NCI-H524 treated with DMSO at 0.1 percent for 48 hours (cell line): ENCODE measurements at regions not wholly inside any gene's neighbourhood (a gene's known extent, or its start where the extent isn't known, plus 50 kb on each side); places are given as distances from the start of the nearest gene placed in this dataset.

Source experiments
- DNase-seq: peaks from one replicate; lab custom pipeline; 2025; lab: John Stamatoyannopoulos, UW

DNA sequence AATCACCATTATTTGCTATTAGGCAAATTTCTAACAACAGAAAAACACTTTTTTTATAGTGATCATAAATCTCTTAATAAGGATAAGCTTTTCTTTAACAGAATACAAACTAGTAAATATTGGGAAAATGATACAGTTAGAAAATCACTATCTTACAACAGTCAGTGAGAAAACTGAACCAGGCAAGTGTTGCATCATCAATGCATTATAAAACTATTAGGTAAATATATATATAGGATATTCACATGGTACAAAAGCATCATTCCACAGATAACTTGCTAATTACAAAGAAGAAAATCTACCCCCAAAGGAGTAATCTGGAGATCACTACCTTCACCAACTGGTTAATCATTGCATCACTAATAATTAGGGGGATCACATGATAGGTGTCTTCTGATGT is 652.1 kb downstream of the HACE1 start:
- DNase-seq = no peak

DNA sequence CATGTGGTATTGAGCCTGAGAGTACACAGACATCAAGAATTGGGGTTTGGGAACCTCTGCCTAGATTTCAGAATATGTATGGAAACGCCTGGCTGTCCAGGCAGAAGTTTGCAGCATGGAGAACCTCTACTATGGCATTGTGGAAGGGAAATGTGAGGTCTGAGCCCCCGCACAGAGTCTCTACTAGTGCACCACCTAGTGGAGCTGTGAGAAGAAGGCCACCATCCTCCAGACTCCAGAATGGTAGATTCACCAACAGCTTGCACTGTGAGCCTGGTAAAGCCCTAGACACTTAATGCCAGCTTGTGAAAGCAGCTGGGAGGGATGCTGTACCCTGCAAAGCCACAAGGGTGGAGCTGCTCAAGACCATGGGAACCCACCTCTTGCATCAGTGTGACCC is 658.2 kb downstream of the HACE1 start:
- DNase-seq = no peak

DNA sequence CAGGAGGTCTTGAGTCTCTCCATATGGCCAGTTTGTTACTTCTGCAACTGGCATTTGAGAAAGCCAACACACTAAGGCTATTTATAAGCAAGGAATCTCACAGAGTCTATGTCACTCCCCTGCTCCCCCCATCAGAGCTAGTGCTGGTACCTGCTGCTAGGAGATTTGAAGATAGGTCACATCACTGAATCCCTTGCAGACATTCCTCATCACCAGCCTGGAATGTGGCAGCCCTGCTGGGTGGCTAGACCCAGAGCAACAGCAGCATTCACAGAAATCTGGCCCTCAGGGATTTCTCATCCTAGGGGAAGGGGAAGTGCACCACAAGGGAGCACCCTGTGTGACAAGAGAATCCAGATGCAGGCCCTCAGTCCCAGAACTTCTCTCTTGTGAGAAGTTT is 672.1 kb downstream of the HACE1 start:
- no peak for DNase-seq

DNA sequence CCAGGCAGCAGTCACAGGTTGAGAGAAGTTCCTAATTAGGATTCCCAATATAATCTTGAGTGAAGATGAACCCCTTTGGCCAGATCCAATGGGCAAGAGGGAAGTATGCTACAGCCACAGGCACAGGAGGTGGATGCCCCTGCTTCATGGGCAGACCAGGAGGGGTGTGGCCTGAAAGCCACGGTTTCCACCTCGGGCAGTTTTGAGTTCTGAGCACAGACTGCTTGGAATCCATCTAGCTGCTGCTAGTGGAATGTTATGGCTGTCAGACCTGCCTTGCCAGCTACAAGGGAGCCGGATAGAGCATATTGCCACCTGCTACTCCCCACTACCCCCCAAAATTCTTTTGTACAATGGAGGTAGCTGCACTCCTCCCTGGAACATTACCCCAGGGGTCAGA is 672.9 kb downstream of the HACE1 start:
- no peak for DNase-seq

DNA sequence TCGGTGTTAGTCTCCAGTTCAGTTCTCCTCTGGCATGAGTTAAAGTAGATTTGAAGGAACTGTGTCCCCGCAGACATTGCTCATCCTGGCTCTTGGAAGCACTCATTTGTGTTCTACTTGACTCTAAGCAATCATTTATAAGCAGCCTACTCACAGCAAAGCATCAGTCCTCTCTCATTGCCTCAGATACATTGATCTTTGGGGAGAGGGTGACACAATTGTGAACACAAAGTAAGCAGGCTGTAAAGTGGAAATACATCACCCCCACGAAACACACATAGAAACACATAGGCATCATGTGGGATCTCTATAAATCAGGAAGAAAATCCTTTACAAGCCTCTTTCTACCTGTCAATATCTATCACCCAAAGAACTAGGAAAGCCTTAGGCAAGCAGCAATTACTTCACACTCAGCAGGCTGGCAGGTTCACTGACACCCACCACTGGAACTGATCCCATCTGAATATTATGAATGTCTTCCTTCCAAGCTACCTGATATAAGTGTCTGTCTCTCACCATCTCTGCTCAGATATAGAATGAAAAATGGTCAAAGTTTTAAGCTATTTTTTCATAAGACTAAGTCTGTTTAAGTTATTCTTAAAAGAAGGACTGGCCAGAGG is 675.8 kb downstream of the HACE1 start:
- no peak for DNase-seq

DNA sequence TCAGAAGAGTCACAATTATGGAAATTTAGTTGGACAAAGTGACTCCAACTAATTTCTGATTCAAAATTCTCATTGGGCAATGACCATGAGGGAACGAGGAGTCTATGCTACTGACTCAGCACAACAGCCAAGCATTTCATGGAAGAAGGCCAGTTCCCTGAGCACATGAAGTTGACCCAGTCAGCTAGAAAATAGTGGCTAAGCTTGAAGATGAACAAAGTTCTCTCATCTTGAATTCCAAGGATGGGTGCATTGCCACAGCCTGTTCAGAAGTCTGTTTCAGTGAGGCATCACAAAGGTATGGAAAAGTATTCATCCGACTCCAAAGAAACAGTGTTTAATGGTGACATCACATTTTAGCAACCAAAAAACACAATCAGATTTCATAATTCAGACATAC is 676.9 kb downstream of the HACE1 start:
- no peak for DNase-seq

DNA sequence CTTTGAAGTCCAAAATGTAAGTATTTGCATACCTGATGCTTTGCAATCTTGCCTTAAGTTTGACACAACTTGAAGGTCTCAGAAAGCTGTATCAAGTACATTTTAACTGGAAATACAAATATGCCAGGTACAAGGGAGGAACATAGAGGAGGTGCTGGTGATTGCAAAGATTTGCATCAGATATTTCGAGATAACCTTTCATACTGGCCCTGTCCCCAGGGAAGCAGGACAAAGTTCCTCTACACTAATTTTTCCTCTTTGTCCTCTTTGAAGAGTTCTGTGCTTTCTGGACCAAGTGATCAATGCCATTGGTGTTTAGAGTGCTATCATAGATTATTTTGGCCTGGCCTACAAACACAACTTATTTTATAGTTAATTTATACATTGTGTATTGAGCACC is 686.1 kb downstream of the HACE1 start:
- no peak for DNase-seq

DNA sequence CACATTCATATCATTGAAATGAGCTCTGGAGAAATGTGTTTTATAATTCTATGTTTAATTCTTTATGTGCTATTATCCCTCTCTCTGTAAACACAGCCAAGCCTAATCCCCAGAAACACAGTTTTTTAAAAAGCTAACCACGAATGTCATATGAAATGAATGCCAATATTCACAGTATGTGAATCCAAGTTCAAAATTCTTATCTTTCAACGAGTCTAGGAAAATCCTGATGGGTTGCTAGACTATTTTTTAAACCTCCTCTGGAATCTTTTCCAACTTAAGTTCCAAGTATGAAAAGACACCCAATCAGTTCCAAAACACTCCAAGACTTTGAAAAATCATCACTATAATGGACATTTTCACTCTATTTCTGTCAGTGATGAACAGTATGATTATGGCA is 689.3 kb downstream of the HACE1 start:
- no peak for DNase-seq

DNA sequence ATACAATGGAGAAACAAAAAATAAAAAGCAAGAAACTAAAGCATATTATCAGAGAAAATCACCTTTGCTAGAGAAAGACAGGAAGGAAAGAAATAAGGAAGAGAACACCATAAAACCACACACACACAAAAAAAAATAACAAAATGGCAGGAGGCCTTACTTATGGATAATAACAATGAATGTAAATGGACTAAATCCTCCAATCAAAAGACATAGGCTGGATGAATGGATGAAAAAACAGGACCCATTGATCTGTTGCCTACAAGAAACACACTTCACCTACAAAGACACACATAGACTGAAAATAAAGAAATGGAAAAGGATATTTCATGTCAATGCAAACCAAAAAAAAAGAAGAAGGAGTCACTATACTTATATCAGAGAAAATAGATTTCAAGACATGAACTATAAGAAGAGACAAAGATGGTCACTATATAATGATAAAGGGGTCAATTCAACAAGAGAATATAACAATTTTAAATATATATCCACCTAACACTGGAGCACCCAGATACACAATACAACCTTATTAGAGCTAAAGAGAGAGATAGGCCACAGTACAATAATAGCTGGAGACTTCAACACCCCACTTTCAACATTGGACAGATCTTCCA is 693.6 kb downstream of the HACE1 start:
- no peak for DNase-seq

DNA sequence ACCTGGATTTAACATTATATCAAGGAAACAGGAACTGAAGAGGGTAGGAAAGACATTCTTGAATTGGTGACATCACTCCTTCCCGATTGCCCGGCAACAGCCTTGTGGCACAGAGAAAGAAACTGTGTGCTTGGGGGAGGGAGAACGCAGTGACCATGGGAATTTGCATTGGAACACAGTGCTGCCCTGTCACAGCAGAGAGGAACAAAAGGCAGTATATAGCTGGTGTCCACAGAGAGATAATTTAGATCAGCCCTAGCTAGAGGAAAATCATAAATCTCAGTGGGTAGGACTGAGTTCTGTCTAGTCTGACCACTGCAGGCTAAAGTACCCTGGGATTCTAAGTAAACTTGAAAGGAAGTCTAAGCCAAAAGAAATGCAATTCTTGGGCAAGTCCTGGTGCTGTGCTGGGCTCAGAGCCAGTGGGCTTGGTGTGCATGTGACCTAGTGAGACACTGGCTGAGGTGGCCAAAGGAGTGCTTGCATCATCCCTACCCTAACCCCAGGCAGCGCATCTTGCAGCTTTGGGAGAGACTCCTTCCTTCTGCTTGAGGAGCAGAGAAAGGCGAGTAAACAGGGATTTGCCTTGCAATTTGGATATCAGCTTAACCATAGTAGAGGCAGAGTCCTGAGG is 697.6 kb downstream of the HACE1 start:
- no peak for DNase-seq

DNA sequence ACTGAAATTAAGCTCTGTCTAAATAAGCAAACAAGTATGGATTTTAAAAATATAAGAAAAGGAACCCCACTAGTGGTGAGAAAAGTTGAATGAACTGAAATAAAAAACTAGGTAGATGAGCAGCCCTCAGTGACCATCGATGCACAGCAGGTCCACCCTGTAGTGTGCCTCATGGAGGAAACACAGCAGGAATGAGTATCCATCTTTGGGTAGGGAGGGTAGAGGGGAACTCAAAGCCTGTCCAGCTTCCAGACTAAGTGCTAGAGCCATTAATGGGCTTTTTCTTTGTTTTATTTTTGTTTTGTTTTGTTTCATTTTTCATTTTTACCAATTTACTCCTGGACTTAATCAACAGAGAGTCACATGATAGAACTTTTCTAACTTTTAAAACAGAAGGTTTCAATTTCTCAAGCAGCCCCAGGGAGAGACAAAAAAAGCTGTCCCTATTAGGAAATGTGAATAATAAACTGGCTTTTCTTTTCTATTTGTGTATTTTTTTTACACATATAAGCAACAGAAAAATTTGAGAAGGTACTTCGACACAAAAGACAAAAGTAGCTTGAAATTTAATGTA is 700.6 kb downstream of the HACE1 start:
- DNase-seq = no peak

DNA sequence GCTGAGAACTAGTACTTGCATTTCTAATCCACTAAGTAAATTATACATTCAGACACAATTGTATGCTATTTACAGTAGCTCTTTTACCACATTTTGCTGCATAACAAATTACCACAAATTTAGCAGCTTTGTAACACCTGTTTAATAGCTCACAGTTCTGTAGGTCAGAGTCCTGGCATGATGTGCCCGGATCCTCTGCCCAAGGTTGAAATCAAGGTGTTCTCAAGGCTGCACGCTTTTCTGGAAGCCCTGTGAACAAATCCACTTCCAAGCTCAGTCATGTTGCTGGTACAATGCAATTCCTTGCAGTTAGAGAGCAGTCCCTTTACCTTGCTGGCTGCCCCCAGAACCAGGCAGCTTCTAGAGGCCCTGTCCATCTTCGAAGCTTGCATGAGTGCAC is 716.0 kb downstream of the HACE1 start:
- DNase-seq = no peak

DNA sequence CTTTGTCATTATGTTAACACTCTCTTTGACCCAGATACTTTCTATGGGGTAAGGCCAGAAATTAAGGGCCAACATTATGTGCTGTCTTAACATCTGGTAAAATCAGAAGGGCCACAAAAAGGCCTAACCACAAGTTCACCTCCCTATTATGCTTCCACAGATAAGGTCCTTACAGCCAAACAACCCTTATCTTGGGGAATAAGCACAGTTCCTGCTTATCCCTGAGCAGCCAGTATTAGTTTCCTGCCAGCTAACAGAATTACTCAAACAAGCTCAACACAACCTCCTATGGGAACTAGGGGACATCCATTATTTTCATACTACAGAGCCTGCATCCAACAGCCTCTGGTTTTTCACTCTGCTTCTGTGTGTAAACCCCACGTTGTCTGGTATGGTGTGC is 724.8 kb downstream of the HACE1 start:
- DNase-seq = no peak

DNA sequence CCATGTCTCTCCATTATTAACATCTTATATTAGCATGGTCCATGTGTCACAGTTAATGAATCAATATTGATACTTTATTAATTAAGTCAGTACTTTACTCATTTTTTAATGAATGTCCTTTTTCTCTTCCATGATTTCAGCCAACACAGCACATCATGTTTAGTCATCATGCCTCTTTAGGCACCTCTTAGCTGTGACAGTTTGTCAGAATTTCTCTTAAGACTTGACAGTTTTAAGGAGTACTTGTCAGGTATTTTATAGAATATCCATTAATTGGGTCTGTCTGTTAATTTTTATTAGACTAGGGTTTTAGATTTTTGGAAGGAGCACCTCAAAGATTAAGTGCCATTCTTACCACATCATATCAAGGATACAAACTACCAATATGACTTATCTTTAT is 729.4 kb downstream of the HACE1 start:
- no peak for DNase-seq

DNA sequence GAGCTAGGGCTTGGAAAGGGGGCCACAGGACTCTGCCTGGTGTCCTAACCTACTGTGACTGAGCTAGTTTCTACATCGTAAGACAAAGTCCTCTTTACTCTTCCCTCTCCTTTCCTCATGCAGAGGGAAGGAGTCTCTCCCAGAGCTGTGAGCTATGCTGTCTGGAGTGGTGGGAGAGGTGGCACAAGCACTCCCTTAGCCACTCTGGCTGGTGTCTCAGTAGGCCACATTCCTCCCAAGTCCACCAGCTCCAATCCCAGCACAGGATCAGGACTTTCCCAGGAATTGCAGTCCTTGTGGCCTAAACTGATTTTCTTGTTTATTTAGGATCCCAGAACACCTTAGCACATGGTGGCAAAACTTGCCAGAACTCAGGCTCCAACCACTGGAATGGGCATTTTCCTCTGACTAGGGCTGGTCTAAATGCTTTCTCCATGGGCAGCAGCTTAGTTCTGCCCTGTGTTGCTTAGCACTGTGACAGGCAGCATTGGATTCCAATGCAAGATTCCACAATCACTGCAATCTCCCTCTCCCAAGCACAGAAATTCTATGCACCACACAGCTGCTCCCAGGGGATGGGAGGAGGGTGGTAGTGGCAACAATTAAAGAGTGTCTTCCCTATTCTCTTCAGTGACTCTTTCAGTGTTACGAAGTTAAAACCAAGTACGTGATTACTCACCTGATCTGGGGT is 733.3 kb downstream of the HACE1 start:
- no peak for DNase-seq

DNA sequence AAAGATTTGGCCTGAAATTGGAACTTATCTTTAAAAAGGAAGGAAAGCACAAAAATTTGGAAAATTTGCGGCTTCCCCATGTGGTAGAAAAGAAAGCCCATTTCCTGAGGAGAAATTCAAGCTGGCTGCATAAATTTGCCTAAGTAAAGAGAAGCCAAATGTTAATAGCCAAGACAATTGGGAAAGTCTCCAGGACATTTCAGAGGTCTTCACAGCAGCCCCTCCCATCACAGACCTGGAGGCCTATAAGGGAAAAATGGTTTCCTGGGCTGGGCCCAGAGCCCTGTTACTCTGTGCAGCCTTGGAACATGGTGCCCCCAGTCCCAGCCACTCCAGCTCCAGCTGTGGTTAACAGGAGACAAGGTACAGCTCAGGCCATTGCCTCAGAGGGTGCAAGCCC is 736.5 kb downstream of the HACE1 start:
- DNase-seq = no peak

DNA sequence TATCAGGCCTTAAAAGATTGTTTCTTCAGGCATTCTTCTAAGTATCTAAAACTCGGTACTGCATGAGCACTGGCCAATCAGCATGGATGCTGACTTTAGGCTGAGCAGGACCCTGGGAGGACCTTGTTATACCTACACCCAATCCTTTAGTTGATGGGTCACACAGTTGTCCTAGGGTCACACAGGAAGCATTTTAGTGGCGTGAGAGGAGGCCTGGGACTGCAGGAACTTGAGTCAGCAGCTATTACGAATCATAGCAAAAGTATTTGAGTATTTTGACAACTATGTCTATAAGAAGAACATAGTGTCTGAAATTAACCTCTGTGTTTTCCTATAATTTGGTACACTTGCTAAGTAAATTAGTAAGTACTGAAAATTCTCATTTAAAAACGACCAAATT is 741.4 kb downstream of the HACE1 start:
- DNase-seq = no peak

DNA sequence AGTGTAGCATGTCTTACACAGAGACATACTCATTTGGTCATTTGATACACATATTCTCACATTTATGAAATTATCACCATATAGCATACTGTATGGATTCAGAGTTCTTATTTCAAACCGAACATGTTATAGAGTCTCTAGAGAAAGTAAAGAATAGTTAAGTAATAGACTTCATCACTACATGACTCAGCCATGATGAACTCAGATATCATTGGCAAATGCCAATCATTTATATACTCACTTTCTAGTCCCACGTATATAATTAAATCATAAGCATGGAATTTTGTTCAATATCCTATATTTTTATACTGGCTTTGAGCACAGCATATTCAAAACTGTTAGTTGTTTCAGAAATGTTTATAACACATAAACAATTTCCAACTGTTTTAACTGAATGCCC is 749.9 kb downstream of the HACE1 start:
- no peak for DNase-seq

DNA sequence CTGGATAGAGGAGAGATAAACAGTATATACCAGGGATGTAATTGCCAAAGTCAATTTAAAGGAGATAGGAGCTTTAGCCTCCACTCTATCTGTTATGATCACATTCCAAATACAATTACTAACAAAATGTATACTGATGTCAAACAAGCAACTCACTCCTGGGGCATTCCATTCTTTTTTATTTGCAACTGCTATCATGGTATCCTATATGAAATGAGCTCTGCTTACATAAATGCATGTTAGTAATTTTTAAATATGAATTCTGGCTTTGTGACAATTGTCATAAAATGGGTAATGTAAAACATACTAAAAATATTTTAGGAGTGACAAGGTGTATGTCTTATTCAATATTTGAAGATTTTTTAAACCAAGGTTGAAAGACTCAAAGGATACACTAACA is 751.1 kb downstream of the HACE1 start:
- no peak for DNase-seq

DNA sequence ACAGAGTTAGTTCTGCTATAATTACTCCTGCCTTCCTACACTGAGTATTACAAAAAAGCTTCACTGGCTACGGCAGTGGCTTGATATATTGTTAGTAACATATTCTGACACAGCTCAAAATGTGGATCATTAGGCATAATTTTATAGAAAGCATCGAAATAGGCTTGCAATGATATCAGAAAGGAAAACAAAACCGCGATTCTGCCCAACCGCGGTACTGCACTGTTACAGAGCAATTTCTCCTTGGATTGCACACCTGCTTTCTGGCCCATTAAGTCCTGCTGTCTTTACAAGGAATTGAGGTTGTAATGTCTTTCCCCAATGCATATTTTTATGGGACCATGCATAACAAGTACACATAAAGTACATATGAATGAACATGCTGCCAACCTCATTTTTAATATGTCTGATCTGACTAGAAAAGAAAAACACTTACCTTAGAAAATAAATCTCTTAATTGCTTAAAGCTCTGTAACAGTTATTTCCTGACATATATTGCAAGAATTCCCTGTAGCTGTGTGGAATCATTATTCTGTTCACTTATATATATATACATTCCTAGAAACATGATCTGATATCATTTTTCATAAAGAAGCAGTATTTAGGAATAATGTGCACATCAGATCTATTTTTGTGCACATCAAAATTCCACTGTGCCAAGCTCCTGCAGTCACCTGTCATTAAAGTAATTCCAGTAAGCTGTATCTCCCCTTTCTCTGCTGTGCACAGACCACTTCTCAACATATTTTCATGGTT is 763.9 kb downstream of the HACE1 start:
- DNase-seq = no peak

DNA sequence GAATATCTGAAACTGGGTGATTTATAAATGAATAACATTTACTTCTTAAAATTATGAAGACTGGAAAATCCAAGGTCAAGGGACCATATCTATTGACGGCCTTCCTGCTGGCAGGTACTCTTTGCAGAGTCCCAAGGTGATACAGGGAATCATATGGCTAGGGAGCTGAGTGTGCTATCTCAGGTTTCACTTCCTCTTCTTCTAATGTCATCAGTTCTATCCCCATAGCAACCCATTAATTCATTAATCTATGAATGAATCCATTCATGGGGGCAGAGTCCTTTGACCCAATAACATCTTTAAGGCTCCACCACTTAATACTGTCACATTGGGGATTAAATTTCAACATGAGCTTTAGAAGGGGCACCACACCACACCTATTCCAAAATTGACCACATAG is 772.0 kb downstream of the HACE1 start:
- DNase-seq = no peak

DNA sequence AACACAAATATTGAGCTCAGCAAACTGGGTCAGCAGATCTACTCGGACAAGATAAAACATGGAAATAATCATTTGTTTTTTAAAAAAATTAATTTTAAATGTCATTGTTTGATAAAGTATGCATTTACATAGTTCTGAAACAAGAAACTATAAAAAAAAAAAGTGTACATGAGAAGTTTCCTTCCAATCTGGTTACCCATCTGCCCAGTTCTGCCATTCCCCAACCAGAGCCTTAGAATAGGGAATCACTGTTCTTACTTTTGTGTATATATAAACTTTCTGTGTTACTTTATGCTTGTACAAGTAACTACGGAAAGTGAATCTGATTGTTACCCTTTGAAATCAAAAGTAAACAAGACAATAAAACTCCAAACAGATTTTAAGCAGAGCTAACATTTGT is 791.4 kb downstream of the HACE1 start:
- DNase-seq = no peak
